Liver (tissue), 8 donors: ENCODE measurements at regions not wholly inside any gene's neighbourhood (a gene's known extent, or its start where the extent isn't known, plus 50 kb on each side); places are given as distances from the start of the nearest gene placed in this dataset.

Experiments used
- DNase-seq: peaks from one replicate; pipeline ENCODE4 v3.0.0-alpha.2; 2017; ENCODE audit warnings: low spot score
- H3K27ac ChIP-seq, 2 donors: one replicate each; pipeline ENCODE4 v1.7.0; 2013; ENCODE audit warnings: inconsistent platforms in 2 of 2, low read length in 2 of 2, control low read depth in 1 of 2, low read depth in 1 of 2, mild to moderate bottlenecking in 1 of 2
- H3K27me3 ChIP-seq, 4 donors: one replicate each; pipeline versions ENCODE4 v1.6.1 to v1.7.0; 2013; ENCODE audit warnings: low read length in 3 of 4, inconsistent platforms in 1 of 4, mild to moderate bottlenecking in 1 of 4, moderate library complexity in 1 of 4; ENCODE audit not compliant: control insufficient read depth in 4 of 4, insufficient read depth in 4 of 4
- H3K36me3 ChIP-seq, 4 donors: one replicate each; pipeline versions ENCODE4 v1.6.1 to v1.7.0; 2013; ENCODE audit warnings: low read length in 3 of 4, mild to moderate bottlenecking in 3 of 4, low read depth in 1 of 4, moderate library complexity in 1 of 4; ENCODE audit not compliant: control insufficient read depth in 4 of 4, insufficient read depth in 3 of 4
- H3K4me1 ChIP-seq, 4 donors: one replicate each; pipeline versions ENCODE4 v1.6.1 to v1.7.0; 2013; ENCODE audit warnings: low read length in 3 of 4, mild to moderate bottlenecking in 3 of 4, moderate library complexity in 1 of 4; ENCODE audit not compliant: control insufficient read depth in 4 of 4, insufficient read depth in 4 of 4
- H3K4me3 ChIP-seq, 3 donors: one replicate each; pipeline versions ENCODE4 v1.6.1 to v1.7.0; 2013; ENCODE audit warnings: low read length in 3 of 3, control low read depth in 1 of 3, low read depth in 1 of 3, mild to moderate bottlenecking in 1 of 3
- H3K9ac ChIP-seq, 2 donors: one replicate each; pipeline ENCODE4 v1.7.0; 2013; ENCODE audit warnings: low read length in 2 of 2, mild to moderate bottlenecking in 2 of 2, moderate library complexity in 2 of 2, control low read depth in 1 of 2, low read depth in 1 of 2
- H3K9me3 ChIP-seq, 4 donors: one replicate each; pipeline versions ENCODE4 v1.6.1 to v1.7.0; 2013; ENCODE audit warnings: low read length in 3 of 4; ENCODE audit not compliant: control insufficient read depth in 4 of 4
- CTCF ChIP-seq: fragments of 150-350 bp; IDR thresholded peaks from 2 replicates; pipeline ENCODE4 v1.5.1; 2017; ENCODE audit warnings: improper control_type of control experiment, low read depth, low read length; ENCODE audit not compliant: missing input control
- EGR1 ChIP-seq, 2 donors: IDR thresholded peaks; 2 replicates each; pipeline ENCODE4 v1.6.1; 2016 to 2018; ENCODE audit warnings: antibody characterized with exemption in 2 of 2, low read depth in 2 of 2
- FOXA1 ChIP-seq: IDR thresholded peaks from 2 replicates; pipeline ENCODE4 v1.6.1; 2016; ENCODE audit warnings: antibody characterized with exemption
- GABPA ChIP-seq, 2 donors: IDR thresholded peaks in 1 of 2; conservative IDR thresholded peaks in 1 of 2; 2 replicates each; pipeline ENCODE4 v1.6.1; 2016; ENCODE audit warnings: antibody characterized with exemption in 2 of 2, mild to moderate bottlenecking in 1 of 2, moderate library complexity in 1 of 2
- HNF4A ChIP-seq, 2 donors: conservative IDR thresholded peaks; 2 replicates each; pipeline ENCODE4 v1.6.1; 2016; ENCODE audit warnings: antibody characterized with exemption in 2 of 2, mild to moderate bottlenecking in 2 of 2
- HNF4G ChIP-seq: IDR thresholded peaks from 2 replicates; pipeline ENCODE4 v1.6.1; 2016; ENCODE audit warnings: antibody characterized with exemption
- JUND ChIP-seq, 2 donors: IDR thresholded peaks; 2 replicates each; pipeline ENCODE4 v1.6.1; 2016; ENCODE audit warnings: antibody characterized with exemption in 2 of 2
- MAX ChIP-seq: IDR thresholded peaks from 2 replicates; pipeline ENCODE4 v1.6.1; 2016; ENCODE audit warnings: antibody characterized with exemption
- NR2F2 ChIP-seq: IDR thresholded peaks from 2 replicates; pipeline ENCODE4 v1.6.1; 2016; ENCODE audit warnings: antibody characterized with exemption
- REST ChIP-seq: IDR thresholded peaks from 2 replicates; pipeline ENCODE4 v1.6.1; 2016; ENCODE audit warnings: antibody characterized with exemption, mild to moderate bottlenecking
- RXRA ChIP-seq, 2 donors: IDR thresholded peaks; 2 replicates each; pipeline ENCODE4 v1.6.1; 2017 to 2018; ENCODE audit warnings: antibody characterized with exemption in 2 of 2, mild to moderate bottlenecking in 1 of 2
- SP1 ChIP-seq: IDR thresholded peaks from 2 replicates; pipeline ENCODE4 v1.6.1; 2018; ENCODE audit warnings: antibody characterized with exemption, mild to moderate bottlenecking
- TAF1 ChIP-seq: conservative IDR thresholded peaks from 2 replicates; pipeline ENCODE4 v1.6.1; 2016; ENCODE audit warnings: antibody characterized with exemption, mild to moderate bottlenecking
- YY1 ChIP-seq: IDR thresholded peaks from 2 replicates; pipeline ENCODE4 v1.6.1; 2016; ENCODE audit warnings: antibody characterized with exemption, mild to moderate bottlenecking
- ZBTB33 ChIP-seq: IDR thresholded peaks from 2 replicates; pipeline ENCODE4 v1.6.1; 2016; ENCODE audit warnings: antibody characterized with exemption
- WGBS: extraction: QIAGEN DNeasy Blood & Tissue Kit; methylation state at CpG from one replicate; pipeline ENCODE4 v1.1.7; 2013; 5-methylcytosine and 5-hydroxymethylcytosine counted together
- donor health status: healthy.
- donor health status: healthy.
- donor health status: healthy.
- donor health status: healthy.
- donor health status: healthy.

GRCh38 chr7:54360075-54360840, 181.9 kb upstream of the VSTM2A start:
- DNase-seq: no peak
- Histone ChIP-seq H3K27ac (no peak overlapping the region), H3K4me3 (no peak overlapping the region), H3K9me3 (no peaks in the 10 kb centered on the region), H3K4me1 (no peaks in the 10 kb centered on the region), H3K27me3 (no peaks in the 10 kb centered on the region), H3K9ac (no peak overlapping the region), H3K36me3 (peaks cover 0 to 2% (median 0%) of the 10 kb centered on the region in 4 donors)
- TF ChIP-seq TAF1 (no peak), HNF4G (no peak), SP1 (no peak), HNF4A (conservative IDR thresholded peaks at IDR 0.05) (no peak), REST (no peak), EGR1 (IDR thresholded peaks at IDR 0.05; ENCODE audit: low read depth in 2 of 2) (no peak), MAX (no peak), RXRA (IDR thresholded peaks at IDR 0.05) (no peak), NR2F2 (no peak), FOXA1 (no peak), JUND (IDR thresholded peaks at IDR 0.05) (no peak), YY1 (no peak), GABPA (IDR thresholded peaks at IDR 0.05 in 1 of 2, conservative IDR thresholded peaks at IDR 0.05 in 1 of 2) (no peak), CTCF (no peak)
- 57% methylated on average over 6 of the region's 6 CpGs for WGBS

GRCh38 chr7:54390565-54390964, 151.6 kb upstream of the VSTM2A start:
- Histone ChIP-seq H3K27me3 (no peaks in the 10 kb centered on the region), H3K9ac (no peak overlapping the region), H3K4me3 (no peak overlapping the region), H3K36me3 (no peaks in the 10 kb centered on the region), H3K9me3 (no peaks in the 10 kb centered on the region), H3K27ac (no peak overlapping the region), H3K4me1 (no peaks in the 10 kb centered on the region)
- TF ChIP-seq SP1 (no peak), HNF4G (no peak), NR2F2 (no peak), HNF4A (conservative IDR thresholded peaks at IDR 0.05) (no peak), ZBTB33 (no peak), YY1 (no peak), FOXA1 (no peak), TAF1 (no peak), GABPA (IDR thresholded peaks at IDR 0.05 in 1 of 2, conservative IDR thresholded peaks at IDR 0.05 in 1 of 2) (no peak)
- DNase-seq: no peak
- WGBS: 85% methylated on average over 1 of the region's 1 CpG
